ENCODE measurements at regions not wholly inside any gene's neighbourhood (a gene's known extent, or its start where the extent isn't known, plus 50 kb on each side); places are given as distances from the start of the nearest gene placed in this dataset.
A peak's percentile ranks its signal among the peaks of the same experiment; 100 is the strongest.

DNA sequence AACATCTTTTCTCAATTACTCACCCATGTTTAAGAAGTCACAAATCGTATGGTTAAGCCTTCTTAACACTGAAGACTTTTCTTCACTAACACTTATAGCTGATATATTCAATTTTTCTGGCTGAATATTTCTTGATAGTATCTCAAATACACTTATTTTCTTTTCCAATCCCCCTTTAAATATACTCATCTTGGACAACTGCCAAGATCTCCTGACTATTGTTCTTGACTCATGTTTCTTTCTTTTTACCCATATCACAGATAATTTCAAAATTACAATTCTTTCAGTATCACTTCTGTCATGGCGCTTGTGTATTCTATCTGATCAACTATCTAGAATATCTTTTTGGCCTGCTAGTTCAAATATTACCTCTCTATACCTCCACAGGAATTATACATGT lies 954.3 kb upstream of the ACVR2A start:
- H3K36me3 ChIP-seq (ENCODE audit: control insufficient read depth in 5 of 5, insufficient read depth in 5 of 5, low read length in 5 of 5) = no peaks in the 10 kb centered on the region
- H3K27ac ChIP-seq (ENCODE audit: low read depth, low read length) = no peak overlapping the region
- peaks cover 3 to 17% (median 13%) of the 10 kb centered on the region in 5 donors for H3K4me1 ChIP-seq (ENCODE audit: control insufficient read depth in 5 of 5, insufficient read depth in 5 of 5, low read length in 5 of 5)
- no peaks in the 10 kb centered on the region for H3K27me3 ChIP-seq (ENCODE audit: control insufficient read depth in 5 of 5, insufficient read depth in 4 of 5, low read length in 5 of 5)
- no peaks in the 10 kb centered on the region for H3K9me3 ChIP-seq (ENCODE audit: control insufficient read depth in 5 of 5, low read length in 5 of 5)
- H3K4me3 ChIP-seq (ENCODE audit: low read depth in 1 of 5, low read length in 5 of 5) = no peak overlapping the region
- no peak overlapping the region for H3K9ac ChIP-seq (ENCODE audit: low read length in 5 of 5)

GRCh38 chr2:146879882-146880281 lies 964.9 kb upstream of the ACVR2A start:
- Histone ChIP-seq H3K27ac (ENCODE audit: low read depth, low read length) (no peak overlapping the region), H3K9me3 (ENCODE audit: control insufficient read depth in 5 of 5, low read length in 5 of 5) (peaks cover 0 to 6% (median 0%) of the 10 kb centered on the region in 5 donors), H3K36me3 (ENCODE audit: control insufficient read depth in 5 of 5, insufficient read depth in 5 of 5, low read length in 5 of 5) (no peaks in the 10 kb centered on the region), H3K27me3 (ENCODE audit: control insufficient read depth in 5 of 5, insufficient read depth in 4 of 5, low read length in 5 of 5) (no peaks in the 10 kb centered on the region), H3K9ac (ENCODE audit: low read length in 5 of 5) (no peak overlapping the region), H3K4me1 (ENCODE audit: control insufficient read depth in 5 of 5, insufficient read depth in 5 of 5, low read length in 5 of 5) (peaks cover 0 to under 1% (median 0%) of the 10 kb centered on the region in 5 donors), H3K4me3 (ENCODE audit: low read depth in 1 of 5, low read length in 5 of 5) (no peak overlapping the region)

DNA sequence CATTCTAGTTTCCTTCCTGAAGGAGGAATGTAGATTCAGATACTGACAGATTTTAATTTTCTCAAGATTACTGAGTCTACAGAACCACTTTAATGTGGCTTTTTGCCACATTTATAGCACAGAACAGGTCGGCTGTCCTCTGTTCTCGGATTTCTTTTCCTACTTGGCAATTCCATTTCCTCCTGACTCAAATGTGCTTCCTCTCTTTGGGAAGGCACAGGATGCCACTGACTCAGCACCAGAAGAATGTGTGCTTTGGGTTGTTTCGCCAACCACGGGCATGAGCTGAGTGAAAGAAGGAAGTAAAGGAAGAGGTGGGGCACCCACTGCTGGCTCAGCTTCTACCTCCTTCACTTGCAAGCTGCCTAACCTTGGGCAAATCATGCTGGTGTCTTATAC lies 970.6 kb upstream of the ACVR2A start:
- no peaks in the 10 kb centered on the region for H3K36me3 ChIP-seq (ENCODE audit: control insufficient read depth in 5 of 5, insufficient read depth in 5 of 5, low read length in 5 of 5)
- H3K9ac ChIP-seq (ENCODE audit: low read length in 5 of 5) = no peak overlapping the region
- H3K9me3 ChIP-seq (ENCODE audit: control insufficient read depth in 5 of 5, low read length in 5 of 5) = no peaks in the 10 kb centered on the region
- H3K4me3 ChIP-seq (ENCODE audit: low read depth in 1 of 5, low read length in 5 of 5) = no peak overlapping the region
- peak overlapping the region; percentile 13 for H3K27ac ChIP-seq (ENCODE audit: low read depth, low read length)
- no peaks in the 10 kb centered on the region for H3K27me3 ChIP-seq (ENCODE audit: control insufficient read depth in 5 of 5, insufficient read depth in 4 of 5, low read length in 5 of 5)
- H3K4me1 ChIP-seq (ENCODE audit: control insufficient read depth in 5 of 5, insufficient read depth in 5 of 5, low read length in 5 of 5) = peaks cover 0 to 12% (median 0%) of the 10 kb centered on the region in 5 donors

GRCh38 chr2:146873646-146874259 lies 971.1 kb upstream of the ACVR2A start:
- Histone ChIP-seq H3K27ac (ENCODE audit: low read depth, low read length) (peak overlapping the region; percentile 13), H3K9me3 (ENCODE audit: control insufficient read depth in 5 of 5, low read length in 5 of 5) (no peaks in the 10 kb centered on the region), H3K9ac (ENCODE audit: low read length in 5 of 5) (no peak overlapping the region), H3K4me3 (ENCODE audit: low read depth in 1 of 5, low read length in 5 of 5) (no peak overlapping the region), H3K36me3 (ENCODE audit: control insufficient read depth in 5 of 5, insufficient read depth in 5 of 5, low read length in 5 of 5) (no peaks in the 10 kb centered on the region), H3K4me1 (ENCODE audit: control insufficient read depth in 5 of 5, insufficient read depth in 5 of 5, low read length in 5 of 5) (peaks cover 0 to 12% (median 0%) of the 10 kb centered on the region in 5 donors), H3K27me3 (ENCODE audit: control insufficient read depth in 5 of 5, insufficient read depth in 4 of 5, low read length in 5 of 5) (no peaks in the 10 kb centered on the region)

DNA sequence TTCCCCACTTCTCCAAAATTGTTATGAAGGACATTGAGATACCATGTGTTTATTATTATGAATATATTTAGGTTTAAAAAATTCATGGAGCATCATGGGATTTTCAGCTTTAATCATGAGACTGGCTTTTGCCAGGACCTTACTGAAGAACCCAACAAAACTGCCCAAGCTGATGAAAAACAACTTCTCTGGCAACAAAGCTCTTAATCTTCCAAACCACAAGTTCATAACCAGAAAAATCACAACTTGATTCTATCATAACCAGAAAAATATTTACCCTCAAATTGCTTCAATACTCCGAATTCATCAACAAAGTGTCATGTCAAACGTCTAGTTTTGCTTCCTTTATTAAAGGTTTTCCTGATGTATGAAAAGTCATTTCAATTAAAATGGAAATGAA lies 971.8 kb upstream of the ACVR2A start:
- Histone ChIP-seq H3K9ac (ENCODE audit: low read length in 5 of 5) (no peak overlapping the region), H3K27me3 (ENCODE audit: control insufficient read depth in 5 of 5, insufficient read depth in 4 of 5, low read length in 5 of 5) (no peaks in the 10 kb centered on the region), H3K9me3 (ENCODE audit: control insufficient read depth in 5 of 5, low read length in 5 of 5) (no peaks in the 10 kb centered on the region), H3K4me1 (ENCODE audit: control insufficient read depth in 5 of 5, insufficient read depth in 5 of 5, low read length in 5 of 5) (peaks cover 0 to 12% (median 0%) of the 10 kb centered on the region in 5 donors), H3K36me3 (ENCODE audit: control insufficient read depth in 5 of 5, insufficient read depth in 5 of 5, low read length in 5 of 5) (no peaks in the 10 kb centered on the region), H3K4me3 (ENCODE audit: low read depth in 1 of 5, low read length in 5 of 5) (no peak overlapping the region), H3K27ac (ENCODE audit: low read depth, low read length) (no peak overlapping the region)

DNA sequence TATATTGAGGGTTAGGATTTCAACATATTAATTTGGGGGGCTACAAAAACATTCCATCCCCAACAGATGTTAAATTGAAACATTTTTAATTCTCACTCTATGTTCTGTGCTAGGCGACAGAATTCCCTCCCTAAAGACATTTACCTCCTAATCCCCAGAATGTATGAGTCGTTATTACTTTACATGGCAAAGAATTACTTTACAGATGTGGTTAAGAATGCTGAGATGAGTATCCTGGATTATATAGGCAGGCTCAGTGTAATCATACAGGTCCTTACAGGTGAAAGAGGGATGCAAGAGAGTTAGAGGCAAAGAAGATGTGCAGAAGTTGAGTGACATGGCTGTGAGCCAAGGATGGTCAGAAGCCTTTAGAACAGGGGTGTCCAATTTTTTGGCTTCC lies 974.1 kb upstream of the ACVR2A start:
- Histone ChIP-seq H3K27ac (ENCODE audit: low read depth, low read length) (no peak overlapping the region), H3K36me3 (ENCODE audit: control insufficient read depth in 5 of 5, insufficient read depth in 5 of 5, low read length in 5 of 5) (no peaks in the 10 kb centered on the region), H3K4me3 (ENCODE audit: low read depth in 1 of 5, low read length in 5 of 5) (no peak overlapping the region), H3K9me3 (ENCODE audit: control insufficient read depth in 5 of 5, low read length in 5 of 5) (no peaks in the 10 kb centered on the region), H3K4me1 (ENCODE audit: control insufficient read depth in 5 of 5, insufficient read depth in 5 of 5, low read length in 5 of 5) (peaks cover 0 to 12% (median 0%) of the 10 kb centered on the region in 5 donors), H3K27me3 (ENCODE audit: control insufficient read depth in 5 of 5, insufficient read depth in 4 of 5, low read length in 5 of 5) (no peaks in the 10 kb centered on the region), H3K9ac (ENCODE audit: low read length in 5 of 5) (no peak overlapping the region)

DNA sequence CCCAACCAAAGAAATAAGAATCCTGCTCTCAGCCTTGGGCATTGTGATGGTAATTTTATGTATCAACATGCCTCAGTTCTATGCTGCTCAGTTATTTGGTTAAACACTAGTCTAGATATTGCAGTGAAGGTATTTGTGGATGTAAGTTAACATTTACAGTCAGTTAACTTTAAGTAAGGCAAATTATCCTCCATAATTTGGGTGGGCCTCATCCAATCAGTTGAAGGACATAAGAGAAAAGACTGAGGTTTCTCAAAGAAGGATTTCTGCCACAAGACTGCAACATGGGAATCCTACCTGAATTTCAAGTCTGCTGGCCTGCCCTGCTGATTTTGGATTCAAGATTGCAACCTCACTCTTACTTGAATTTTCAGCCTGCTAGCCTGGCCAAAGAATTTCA lies 975.5 kb upstream of the ACVR2A start:
- Histone ChIP-seq H3K4me1 (ENCODE audit: control insufficient read depth in 5 of 5, insufficient read depth in 5 of 5, low read length in 5 of 5) (peaks cover 0 to 7% (median 0%) of the 10 kb centered on the region in 5 donors), H3K9ac (ENCODE audit: low read length in 5 of 5) (no peak overlapping the region)

DNA sequence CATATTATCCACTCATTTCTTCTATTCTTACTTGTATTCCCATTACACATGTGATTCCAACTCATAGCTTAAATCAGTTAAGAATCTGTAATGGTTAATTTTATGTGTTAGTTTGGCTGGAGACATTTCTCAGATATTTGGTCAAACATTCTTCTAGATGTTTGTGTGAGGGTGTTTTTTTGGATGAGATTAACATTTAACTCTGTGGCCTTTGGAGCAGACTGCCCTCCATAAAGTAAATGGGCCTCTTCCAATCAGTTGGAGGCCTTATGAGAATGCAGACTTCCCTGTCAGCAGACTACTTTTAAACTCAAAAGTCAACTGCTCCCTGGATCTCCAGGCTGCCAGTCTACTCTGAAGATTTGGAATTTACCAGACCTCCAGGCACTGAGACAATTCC lies 976.8 kb upstream of the ACVR2A start:
- H3K4me1 ChIP-seq (ENCODE audit: control insufficient read depth in 5 of 5, insufficient read depth in 5 of 5, low read length in 5 of 5) = no peaks in the 10 kb centered on the region
- H3K36me3 ChIP-seq (ENCODE audit: control insufficient read depth in 5 of 5, insufficient read depth in 5 of 5, low read length in 5 of 5) = no peaks in the 10 kb centered on the region
- no peak overlapping the region for H3K9ac ChIP-seq (ENCODE audit: low read length in 5 of 5)
- no peak overlapping the region for H3K4me3 ChIP-seq (ENCODE audit: low read depth in 1 of 5, low read length in 5 of 5)
- H3K27ac ChIP-seq (ENCODE audit: low read depth, low read length) = no peak overlapping the region
- H3K27me3 ChIP-seq (ENCODE audit: control insufficient read depth in 5 of 5, insufficient read depth in 4 of 5, low read length in 5 of 5) = no peaks in the 10 kb centered on the region
- H3K9me3 ChIP-seq (ENCODE audit: control insufficient read depth in 5 of 5, low read length in 5 of 5) = peaks cover 0 to 6% (median 4%) of the 10 kb centered on the region in 5 donors

More for the DNA sequence above, 975.5 kb upstream of the ACVR2A start:
- Histone ChIP-seq H3K27me3 (ENCODE audit: control insufficient read depth in 5 of 5, insufficient read depth in 4 of 5, low read length in 5 of 5) (no peaks in the 10 kb centered on the region), H3K9me3 (ENCODE audit: control insufficient read depth in 5 of 5, low read length in 5 of 5) (peaks cover 0 to 4% (median 0%) of the 10 kb centered on the region in 5 donors), H3K4me3 (ENCODE audit: low read depth in 1 of 5, low read length in 5 of 5) (no peak overlapping the region), H3K36me3 (ENCODE audit: control insufficient read depth in 5 of 5, insufficient read depth in 5 of 5, low read length in 5 of 5) (no peaks in the 10 kb centered on the region), H3K27ac (ENCODE audit: low read depth, low read length) (no peak overlapping the region)

DNA sequence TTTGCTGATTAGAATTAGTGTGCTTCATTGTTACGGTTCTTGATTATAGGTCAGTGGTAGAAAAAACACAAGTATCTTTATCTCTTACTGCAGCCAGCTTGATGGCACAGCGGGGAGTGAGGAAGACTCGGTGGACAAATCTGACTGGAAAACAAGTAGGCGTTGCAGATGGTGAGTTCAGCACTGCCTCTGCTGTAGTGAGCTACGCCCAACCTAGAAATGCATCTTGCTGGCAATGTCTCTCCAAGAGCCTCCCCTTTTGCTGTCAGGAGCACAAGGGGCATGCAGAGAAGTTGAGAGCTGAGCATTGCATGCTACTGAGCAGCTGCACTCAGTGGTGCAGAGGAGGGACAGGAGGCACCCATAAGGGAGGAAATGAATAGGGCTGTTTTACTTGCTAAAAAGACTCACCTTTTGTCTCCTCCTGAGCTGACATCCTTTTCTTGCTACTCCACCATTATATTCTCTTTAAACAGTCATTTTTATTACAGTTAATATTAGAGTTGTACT lies 977.3 kb upstream of the ACVR2A start:
- Histone ChIP-seq H3K9me3 (ENCODE audit: control insufficient read depth in 5 of 5, low read length in 5 of 5) (peaks cover 0 to 6% (median 4%) of the 10 kb centered on the region in 5 donors), H3K4me1 (ENCODE audit: control insufficient read depth in 5 of 5, insufficient read depth in 5 of 5, low read length in 5 of 5) (no peaks in the 10 kb centered on the region), H3K4me3 (ENCODE audit: low read depth in 1 of 5, low read length in 5 of 5) (no peak overlapping the region), H3K27me3 (ENCODE audit: control insufficient read depth in 5 of 5, insufficient read depth in 4 of 5, low read length in 5 of 5) (no peaks in the 10 kb centered on the region), H3K36me3 (ENCODE audit: control insufficient read depth in 5 of 5, insufficient read depth in 5 of 5, low read length in 5 of 5) (no peaks in the 10 kb centered on the region), H3K27ac (ENCODE audit: low read depth, low read length) (no peak overlapping the region), H3K9ac (ENCODE audit: low read length in 5 of 5) (no peak overlapping the region)

DNA sequence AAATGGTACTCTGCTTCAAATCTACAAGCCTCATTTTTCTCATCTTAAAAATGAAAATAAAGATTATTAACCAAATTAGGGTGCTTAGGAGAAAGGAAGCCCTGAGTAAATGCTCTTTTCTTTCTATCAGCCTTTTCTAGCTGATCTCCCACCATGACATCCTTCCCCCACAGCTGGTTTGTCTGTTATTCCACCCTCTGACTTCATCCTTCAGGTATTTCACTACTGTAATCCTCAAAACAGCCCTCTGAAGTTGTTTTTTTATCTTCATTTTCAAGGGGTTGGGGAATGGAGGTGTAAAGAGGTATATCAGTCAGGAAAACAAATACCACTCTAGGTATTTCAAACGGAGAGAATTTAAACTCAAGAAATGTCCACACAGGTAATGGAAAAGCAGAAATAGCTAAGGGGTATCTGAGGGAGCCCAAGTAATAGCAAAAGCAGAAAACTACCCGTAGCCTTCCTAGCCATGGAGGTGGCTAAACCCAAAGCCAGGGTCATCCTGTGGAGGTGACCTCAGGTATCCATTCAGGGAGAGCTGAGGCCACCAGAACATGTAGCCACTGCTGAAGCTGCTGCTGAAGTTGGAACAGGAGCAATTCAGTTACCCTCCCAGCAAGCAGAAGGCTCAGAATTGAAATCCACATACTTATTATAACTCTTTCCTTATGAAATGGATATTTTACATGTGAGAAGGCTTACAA lies 990.9 kb upstream of the ACVR2A start:
- H3K27ac ChIP-seq (ENCODE audit: low read depth, low read length) = no peak overlapping the region
- H3K36me3 ChIP-seq (ENCODE audit: control insufficient read depth in 5 of 5, insufficient read depth in 5 of 5, low read length in 5 of 5) = no peaks in the 10 kb centered on the region
- H3K4me3 ChIP-seq (ENCODE audit: low read depth in 1 of 5, low read length in 5 of 5) = no peak overlapping the region
- H3K9ac ChIP-seq (ENCODE audit: low read length in 5 of 5) = no peak overlapping the region
- no peaks in the 10 kb centered on the region for H3K9me3 ChIP-seq (ENCODE audit: control insufficient read depth in 5 of 5, low read length in 5 of 5)
- no peaks in the 10 kb centered on the region for H3K27me3 ChIP-seq (ENCODE audit: control insufficient read depth in 5 of 5, insufficient read depth in 4 of 5, low read length in 5 of 5)
- no peaks in the 10 kb centered on the region for H3K4me1 ChIP-seq (ENCODE audit: control insufficient read depth in 5 of 5, insufficient read depth in 5 of 5, low read length in 5 of 5)
